GM19025 (cell line): ENCODE measurements at regions not wholly inside any gene's neighbourhood (a gene's known extent, or its start where the extent isn't known, plus 50 kb on each side); places are given as distances from the start of the nearest gene placed in this dataset.

Experiments used
- ATAC-seq: cut with Tn5 transposase; IDR thresholded peaks from one replicate; pipeline ENCODE4 v1.9.1; 2021; ENCODE audit warnings: mild to moderate bottlenecking, low read depth, moderate library complexity; ENCODE audit not compliant: unreplicated experiment

GRCh38 chr5:4984461-4984860 is 155.7 kb upstream of the ADAMTS16 start:
- no peak for ATAC-seq

GRCh38 chr5:4987431-4987830 is 152.7 kb upstream of the ADAMTS16 start:
- ATAC-seq, result no peak

- no peak for ATAC-seq
These were observed 151.0 kb upstream of the ADAMTS16 start for GRCh38 chr5:4989118-4989517.

- no peak for ATAC-seq
These were observed 150.1 kb upstream of the ADAMTS16 start for GRCh38 chr5:4990017-4990416.

GRCh38 chr5:4990462-4990861 is 149.7 kb upstream of the ADAMTS16 start:
- no peak for ATAC-seq

- no peak for ATAC-seq
These were observed 148.2 kb upstream of the ADAMTS16 start for GRCh38 chr5:4991925-4992324.

GRCh38 chr5:4995014-4995413 is 145.1 kb upstream of the ADAMTS16 start:
- ATAC-seq, result no peak

DNA sequence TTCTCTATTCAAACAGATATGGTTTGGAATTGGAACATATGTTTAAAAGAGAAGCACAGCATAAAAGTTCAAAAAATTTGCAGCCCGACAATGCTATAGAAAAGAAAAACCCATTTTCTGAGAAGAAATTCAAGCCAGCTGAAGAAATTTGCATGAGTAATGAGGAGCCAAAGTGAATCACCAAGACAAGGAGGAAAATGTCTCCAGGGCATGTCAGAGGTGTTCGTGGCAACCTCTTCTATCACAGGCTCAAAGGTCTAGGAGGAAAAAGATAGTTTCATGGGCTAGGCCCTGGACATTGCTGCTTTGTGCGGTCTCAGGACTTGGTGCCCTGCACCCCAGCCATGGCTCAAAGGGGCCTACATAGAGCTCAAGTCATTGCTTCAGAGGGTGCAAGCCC is 134.8 kb upstream of the ADAMTS16 start:
- ATAC-seq, result no peak

GRCh38 chr5:5006548-5006947 is 133.6 kb upstream of the ADAMTS16 start:
- no peak for ATAC-seq

GRCh38 chr5:5009240-5009639 is 130.9 kb upstream of the ADAMTS16 start:
- ATAC-seq, result no peak

- no peak for ATAC-seq
These were observed 129.0 kb upstream of the ADAMTS16 start for GRCh38 chr5:5011151-5011550.

DNA sequence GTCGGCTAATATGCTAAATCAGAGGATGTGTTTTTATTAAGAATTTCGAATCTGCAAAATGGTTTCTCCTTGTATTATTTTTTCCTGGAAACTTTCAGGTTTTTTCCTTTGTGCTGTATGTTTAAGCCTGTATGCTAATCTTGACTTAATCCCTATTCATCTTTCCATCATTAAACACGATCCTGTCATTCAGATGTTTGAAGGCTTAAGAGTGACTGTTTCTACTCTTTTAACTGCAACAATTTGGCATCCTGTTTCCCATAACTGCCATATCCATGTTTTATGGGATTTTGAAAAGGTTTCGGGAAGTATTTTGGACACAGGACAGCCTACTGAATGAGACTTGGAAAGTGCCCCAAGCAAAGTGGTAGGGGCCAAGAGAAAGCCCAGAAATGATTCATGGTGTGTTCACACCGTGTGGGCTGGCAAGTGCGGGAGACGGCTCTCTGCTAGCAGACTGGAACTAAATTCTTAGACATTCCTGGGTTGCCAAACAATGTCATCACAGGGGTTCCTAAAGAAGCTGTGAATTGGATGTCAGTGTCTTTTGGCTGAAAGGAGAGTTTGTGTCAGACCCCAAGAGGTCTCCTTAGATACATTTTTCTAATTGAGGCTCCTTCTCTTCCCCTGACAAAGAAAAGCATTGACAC is 125.4 kb upstream of the ADAMTS16 start:
- ATAC-seq, result no peak

- ATAC-seq, result no peak
These were observed 122.1 kb upstream of the ADAMTS16 start for GRCh38 chr5:5017827-5018577.

DNA sequence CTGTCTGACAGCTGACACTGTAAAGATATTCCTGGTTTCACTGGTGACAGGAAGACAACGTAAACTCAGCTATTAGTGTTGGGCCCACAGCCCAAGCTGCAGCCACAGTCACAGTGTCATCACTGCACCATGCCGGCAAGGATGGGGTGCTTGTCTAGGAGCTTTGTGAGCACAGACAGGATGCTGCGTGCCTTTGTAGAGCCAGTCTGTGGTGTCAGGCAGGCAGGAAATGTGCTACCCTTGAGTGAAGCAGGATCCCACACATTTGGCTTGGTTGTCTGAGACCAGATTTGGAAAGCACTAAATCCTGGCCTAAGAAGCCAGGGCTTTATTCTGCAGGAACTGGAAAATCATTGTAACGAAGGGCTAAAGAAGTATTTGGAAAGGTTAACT is 121.6 kb upstream of the ADAMTS16 start:
- ATAC-seq, result no peak

DNA sequence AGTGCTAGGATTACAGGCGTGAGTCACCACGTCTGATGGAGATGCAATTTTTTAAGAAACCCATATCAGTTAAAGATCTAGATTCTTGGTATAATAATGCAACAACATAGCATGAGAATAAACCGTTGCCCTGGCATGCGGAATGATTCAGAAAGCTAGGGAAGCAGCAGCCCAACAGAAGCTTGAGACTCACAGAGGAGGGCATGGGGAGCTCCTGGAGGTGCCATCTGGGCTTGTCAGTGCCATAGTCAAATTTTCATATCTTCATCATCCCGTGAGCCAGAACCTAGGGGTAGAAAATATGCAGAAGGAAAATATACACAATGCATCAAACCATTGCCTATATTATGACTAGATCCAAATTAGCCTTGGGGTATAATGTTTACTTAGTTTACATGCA is 118.7 kb upstream of the ADAMTS16 start:
- no peak for ATAC-seq

- ATAC-seq, result no peak
These were observed 114.9 kb upstream of the ADAMTS16 start for GRCh38 chr5:5025098-5025773.

DNA sequence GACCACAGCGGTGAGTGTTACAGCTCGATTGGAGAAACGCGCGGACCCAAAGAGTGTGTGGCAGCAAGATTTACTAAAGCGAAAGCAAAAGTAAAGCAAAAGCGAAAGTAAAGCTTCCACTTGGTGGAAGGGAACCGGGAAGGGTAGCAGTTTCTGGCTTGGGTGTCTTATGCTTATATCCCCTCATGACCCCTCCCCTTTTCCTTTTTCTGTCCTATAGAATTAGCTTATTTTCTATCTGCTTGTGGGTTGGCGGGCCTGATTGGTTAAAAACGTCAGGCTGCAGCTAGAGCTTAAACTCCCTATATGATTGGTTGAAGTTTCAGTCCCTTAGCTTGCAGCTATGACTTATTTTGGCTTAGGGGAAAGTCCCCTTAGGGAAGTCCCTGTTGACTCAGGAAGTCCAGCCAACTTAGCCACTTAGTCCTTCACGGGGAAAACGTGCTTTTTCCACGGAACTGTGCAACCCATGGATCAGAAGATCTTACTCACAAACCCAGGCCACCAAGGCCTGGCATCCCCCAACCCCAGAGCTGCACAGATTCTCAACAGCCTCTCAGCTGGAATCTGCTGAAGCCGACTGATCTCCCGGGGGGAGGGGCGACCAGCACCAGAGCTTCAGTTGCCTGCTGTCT is 114.2 kb upstream of the ADAMTS16 start:
- no peak for ATAC-seq

DNA sequence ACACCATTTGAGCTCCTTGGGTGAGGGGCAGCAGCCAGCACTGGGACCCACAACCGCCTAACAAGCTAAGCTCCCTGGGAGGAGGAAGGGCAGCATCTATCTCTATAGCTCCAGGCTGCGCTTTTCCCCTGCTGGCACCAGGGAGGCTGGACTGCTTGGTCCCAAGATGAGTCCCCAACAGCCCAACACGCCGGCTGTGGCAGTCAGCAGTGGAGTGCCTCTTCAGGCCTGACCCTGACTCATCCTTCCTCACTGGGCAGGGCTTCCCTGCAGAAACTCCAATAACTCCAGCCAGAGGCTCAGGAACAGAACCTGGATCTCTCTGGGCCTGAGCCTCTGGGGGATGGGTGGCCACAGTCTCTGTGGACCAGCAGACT is 113.7 kb upstream of the ADAMTS16 start:
- ATAC-seq, result no peak

DNA sequence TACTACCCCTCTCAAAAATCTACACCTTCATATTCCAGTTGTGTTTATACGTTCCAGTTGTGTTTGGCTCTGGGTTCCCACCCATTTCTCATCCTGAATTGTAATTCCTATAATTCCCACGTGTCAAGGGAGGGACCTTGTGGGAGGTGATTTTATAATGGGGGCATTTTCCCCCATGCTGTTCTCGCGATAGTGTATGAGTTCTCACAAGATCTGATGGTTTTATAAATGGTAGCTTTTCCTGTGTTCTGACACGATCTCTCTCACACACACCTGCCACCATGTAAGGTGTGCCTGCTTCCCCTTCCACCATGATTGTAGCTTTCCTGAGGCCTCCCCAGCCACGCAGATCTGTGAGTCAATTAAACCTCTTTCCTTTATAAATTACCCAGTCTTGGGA is 108.5 kb upstream of the ADAMTS16 start:
- no peak for ATAC-seq

- ATAC-seq, result no peak
These were observed 102.5 kb upstream of the ADAMTS16 start for GRCh38 chr5:5037674-5038073.

- no peak for ATAC-seq
These were observed 100.2 kb upstream of the ADAMTS16 start for GRCh38 chr5:5039918-5040317.
